ENCODE measurements at regions not wholly inside any gene's neighbourhood (a gene's known extent, or its start where the extent isn't known, plus 50 kb on each side); places are given as distances from the start of the nearest gene placed in this dataset.

GRCh38 chr10:25661632-25662031 lies 272.4 kb upstream of the MYO3A start:
- DNase-seq = no peak

DNA sequence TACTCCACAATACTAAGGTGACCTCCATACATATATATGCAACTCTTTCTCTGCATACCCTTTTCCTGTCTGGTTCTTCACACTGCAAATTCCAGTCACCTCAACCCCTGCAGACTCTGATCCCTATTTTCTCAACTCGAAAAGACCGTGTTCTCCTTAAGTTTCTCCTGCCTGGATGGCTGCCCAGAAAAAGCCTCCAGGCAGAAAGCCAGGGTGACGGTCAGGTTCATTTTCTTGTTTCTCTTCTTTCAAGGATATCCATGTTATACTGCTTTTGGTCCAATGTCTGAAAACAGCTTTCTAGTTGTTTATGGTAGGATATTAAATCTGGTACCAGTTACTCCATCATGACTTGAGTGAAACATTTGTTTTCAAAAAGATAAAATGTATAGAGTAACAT lies 267.8 kb upstream of the MYO3A start:
- DNase-seq = no peak

DNA sequence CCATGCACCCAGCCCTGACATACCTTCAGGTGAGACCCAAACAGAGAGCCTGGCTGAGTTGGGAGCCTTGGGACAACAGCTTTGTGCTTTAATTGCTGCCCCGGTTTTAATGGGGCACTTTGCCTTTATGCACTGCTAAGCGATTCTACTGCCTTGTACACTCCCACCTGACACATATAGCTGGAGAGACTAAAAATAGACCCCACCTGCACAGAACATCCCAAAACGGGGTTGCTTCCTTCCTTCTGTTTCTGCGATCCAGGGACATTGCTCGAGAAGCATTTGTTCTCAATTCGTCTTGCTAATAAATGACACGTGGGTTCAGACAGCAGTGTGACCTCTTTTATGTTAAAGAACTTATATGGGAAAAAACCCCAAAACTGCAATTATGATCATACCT lies 258.8 kb upstream of the MYO3A start:
- no peak for DNase-seq

GRCh38 chr10:25675615-25676014 lies 258.4 kb upstream of the MYO3A start:
- no peak for DNase-seq

GRCh38 chr10:25678220-25678619 lies 255.8 kb upstream of the MYO3A start:
- DNase-seq = no peak

DNA sequence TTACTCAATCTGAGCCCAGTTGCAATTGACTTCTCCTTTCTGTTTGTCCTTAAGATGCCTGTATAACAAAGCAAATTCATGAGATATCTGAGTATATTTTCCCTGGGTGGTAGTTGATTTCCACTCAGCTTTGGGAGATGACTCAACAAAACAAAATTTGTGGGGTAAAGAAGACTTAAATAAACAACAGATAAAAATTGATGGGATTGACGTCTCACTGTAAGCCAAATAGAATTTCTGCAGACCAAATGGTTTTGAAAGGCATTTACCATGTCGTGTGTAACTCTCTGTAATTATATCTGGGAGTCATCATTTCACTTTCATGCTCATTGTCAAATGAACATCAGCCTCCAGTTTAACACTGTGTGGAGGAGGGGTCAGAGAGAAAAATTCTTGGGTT lies 255.4 kb upstream of the MYO3A start:
- DNase-seq = no peak

DNA sequence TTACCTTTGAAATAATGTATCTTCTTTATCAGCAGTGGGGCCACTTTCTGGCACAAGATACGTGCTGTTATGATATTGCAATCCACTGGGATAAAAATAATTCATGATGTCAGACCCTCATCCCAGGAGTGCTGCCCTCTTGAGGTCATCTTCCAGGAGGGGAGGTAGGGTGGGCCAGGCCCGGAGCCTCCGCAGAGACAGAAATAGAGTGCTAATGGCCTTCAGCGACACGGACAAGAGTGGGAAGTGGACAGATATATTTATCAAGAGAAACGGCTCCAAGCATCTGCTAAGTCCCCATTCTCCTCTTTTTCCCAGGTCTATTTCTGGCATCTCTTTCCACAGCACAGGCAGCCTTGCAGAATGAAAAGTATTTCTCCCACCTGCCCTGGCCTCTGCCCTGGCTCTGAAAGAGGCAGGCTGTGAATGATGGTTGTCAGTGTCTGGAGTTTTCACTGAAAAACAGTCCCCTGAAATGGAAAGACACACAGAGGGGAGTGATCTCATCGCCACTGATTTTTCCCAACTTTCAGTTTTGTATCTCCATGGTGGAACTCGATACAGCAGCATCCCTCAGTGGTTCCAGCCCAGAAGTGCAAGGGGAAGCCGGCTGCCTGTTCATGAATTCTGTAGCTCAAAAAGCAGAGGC lies 251.7 kb upstream of the MYO3A start:
- DNase-seq = no peak

GRCh38 chr10:25683344-25683743 lies 250.7 kb upstream of the MYO3A start:
- no peak for DNase-seq

- DNase-seq = no peak
Measured at GRCh38 chr10:25687521-25687920, 246.5 kb upstream of the MYO3A start.

GRCh38 chr10:25689346-25690100 lies 244.5 kb upstream of the MYO3A start:
- no peak for DNase-seq

GRCh38 chr10:25692761-25693160 lies 241.3 kb upstream of the MYO3A start:
- no peak for DNase-seq

- DNase-seq = no peak
Measured at GRCh38 chr10:25694206-25694933, 239.7 kb upstream of the MYO3A start.

- DNase-seq = no peak
Measured at GRCh38 chr10:25694971-25695370, 239.1 kb upstream of the MYO3A start.

DNA sequence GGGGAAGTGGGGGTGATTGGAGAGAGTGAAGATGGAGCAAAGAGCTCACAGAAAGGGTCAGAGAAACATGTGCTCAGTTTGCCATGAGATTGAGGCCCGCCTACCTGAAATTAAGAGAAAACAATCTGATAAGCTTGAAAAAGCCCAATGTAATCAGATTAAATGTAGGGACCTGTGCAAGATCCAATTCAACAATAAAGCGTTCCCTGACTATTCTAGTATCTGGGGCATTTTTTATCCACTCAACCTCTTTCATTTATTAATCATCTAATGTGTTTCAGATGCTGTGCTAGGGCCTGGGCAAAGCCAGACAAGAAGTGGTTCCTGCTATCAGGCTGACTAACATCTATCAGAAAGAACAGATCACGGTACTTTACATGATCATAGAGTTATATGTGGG lies 238.4 kb upstream of the MYO3A start:
- DNase-seq = no peak

DNA sequence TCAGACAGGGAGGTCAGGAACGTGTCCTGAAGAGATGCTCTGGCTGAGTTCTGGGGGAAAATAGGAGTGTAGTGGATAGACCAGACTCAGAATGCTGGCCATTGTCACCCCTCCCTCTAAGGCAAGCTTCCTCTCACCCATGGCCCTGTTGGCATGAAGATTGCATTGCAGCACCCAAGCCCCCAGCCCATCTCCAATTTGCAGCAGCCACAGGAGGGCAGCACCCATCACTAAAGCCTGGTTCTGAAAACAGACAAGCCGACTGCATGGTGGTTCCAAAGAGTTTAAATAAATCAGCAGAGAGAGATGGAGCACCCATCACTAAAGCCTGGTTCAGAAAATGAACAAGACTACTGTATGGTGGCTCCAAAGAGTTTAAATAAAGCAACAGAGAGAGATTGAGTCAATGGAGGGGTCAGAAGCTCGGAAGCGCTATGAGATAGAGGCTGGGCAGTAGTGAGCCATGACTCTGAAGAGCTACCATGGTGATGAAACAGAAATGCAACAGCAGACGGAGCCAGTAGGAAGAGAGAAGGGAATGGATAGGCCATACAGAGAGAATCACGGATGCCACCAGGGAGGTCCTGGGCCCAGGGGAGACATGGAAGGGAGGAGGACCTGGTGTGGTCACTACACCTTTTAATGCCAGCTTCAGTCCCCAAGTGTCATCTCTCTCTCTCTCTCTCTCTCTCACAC lies 237.9 kb upstream of the MYO3A start:
- DNase-seq = no peak

DNA sequence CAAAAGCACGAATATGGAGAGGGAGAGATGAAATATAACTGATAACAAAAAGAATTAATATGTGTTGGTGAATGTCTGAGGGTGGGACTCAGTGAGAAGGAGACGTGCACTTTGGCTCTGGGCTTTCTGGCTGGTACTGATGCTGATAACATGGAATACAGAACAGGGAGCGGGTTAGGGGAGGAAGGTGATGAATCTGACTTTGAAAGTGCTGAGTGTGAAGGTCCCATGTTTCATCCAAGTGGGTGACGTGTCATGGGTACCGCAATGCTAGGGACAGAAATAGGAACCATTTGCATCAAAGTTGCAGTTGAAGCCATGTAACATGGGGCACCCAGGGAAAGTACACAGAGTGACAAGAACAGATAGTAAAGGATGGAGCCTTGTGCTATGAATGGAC lies 236.6 kb upstream of the MYO3A start:
- no peak for DNase-seq

- DNase-seq = no peak
Measured at GRCh38 chr10:25698638-25699037, 235.4 kb upstream of the MYO3A start.

- no peak for DNase-seq
Measured at GRCh38 chr10:25699631-25700030, 234.4 kb upstream of the MYO3A start.

DNA sequence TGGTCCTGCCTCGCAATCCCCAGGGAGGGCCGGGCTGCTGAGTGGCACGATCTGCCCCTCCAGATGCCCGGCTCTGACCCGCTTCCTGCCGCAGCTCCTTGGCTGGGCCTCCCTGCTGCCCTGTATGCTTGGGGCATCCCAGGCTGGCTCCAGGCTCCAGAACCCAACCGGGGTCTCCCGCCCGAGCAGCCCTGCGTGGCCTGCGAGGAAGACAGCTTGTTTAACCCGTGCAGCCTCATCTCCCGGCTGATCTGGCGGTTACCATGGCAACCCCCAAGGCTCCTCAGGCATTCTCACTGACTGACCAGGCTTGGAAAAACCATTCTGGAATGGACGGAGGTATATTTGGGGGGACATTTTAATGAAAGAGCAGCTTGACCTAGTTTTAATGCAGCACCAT lies 232.4 kb upstream of the MYO3A start:
- DNase-seq = no peak

DNA sequence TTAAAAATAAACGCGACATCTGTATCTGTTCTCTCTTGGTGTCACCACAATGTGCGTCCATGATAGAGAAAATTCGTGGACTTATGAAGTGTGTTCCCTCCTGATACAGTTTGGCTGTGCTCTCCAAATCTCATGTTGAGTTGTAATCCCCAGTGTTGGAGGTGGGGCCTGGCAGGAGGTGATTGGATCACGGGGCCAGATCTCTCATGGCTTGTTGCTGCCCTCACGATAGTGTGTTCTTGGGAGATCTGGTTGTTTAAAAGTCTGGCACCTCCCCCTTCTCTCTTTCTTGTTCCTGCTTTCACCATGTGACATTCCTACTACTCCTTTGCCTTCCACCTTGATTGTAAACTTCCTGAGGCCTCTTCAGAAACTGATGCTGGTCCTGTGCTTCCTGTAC lies 229.4 kb upstream of the MYO3A start:
- no peak for DNase-seq

- no peak for DNase-seq
Measured at GRCh38 chr10:25707572-25707971, 226.5 kb upstream of the MYO3A start.

GRCh38 chr10:25707976-25708671 lies 225.9 kb upstream of the MYO3A start:
- DNase-seq = no peak

GRCh38 chr10:25713894-25714240 lies 220.2 kb upstream of the MYO3A start:
- no peak for DNase-seq

Measured in NCI-H1105 (cell line).